LNCaP clone FGC (cell line): ENCODE measurements at regions not wholly inside any gene's neighbourhood (a gene's known extent, or its start where the extent isn't known, plus 50 kb on each side); places are given as distances from the start of the nearest gene placed in this dataset.
"Not testable (repeated sequence)": the region's sequence is repeated elsewhere in the genome, so short reads cannot be mapped to it uniquely, and the experiment has no call there.

ENCODE experiments used
- DNase-seq: peaks from one replicate; pipeline ENCODE4 v3.0.0-alpha.2; 2011; ENCODE audit warnings: low read depth
- H3K4me3 ChIP-seq: 2 replicates; pipeline ENCODE4 v1.5.1; 2011; ENCODE audit warnings: mild to moderate bottlenecking, low read depth, low read length, control low read depth
- CTCF ChIP-seq: IDR thresholded peaks from 2 replicates; pipeline ENCODE4 v1.5.1; 2012; ENCODE audit warnings: mild to moderate bottlenecking; ENCODE audit not compliant: control insufficient read depth, insufficient read depth; ENCODE audit errors: extremely low read depth

GRCh38 chr17:62206550-62206949 is 141.5 kb upstream of the MED13 start:
- H3K4me3 ChIP-seq: no peak overlapping the region
- DNase-seq: no peak
- no peak for TF ChIP-seq CTCF

GRCh38 chr17:62197156-62197555 is 132.1 kb upstream of the MED13 start:
- DNase-seq, H3K4me3 ChIP-seq: not testable (repeated sequence)

DNA sequence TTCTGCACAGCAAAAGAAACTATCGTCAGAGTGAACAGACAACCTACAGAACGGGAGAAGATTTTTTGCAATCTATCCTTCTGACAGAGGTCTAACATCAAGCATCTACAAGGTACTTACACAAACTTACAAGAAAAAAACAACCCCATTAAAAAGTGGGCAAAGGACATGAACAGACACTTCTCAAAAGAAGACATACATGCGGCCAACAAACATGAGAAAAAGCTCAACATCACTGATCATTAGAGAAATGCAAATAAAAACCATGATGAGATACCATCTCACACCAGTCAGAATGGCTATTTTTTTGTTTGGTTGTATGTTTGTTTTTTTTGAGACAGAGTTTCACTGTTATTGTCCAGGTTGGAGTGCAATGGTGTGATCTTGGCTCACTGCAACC is 131.5 kb upstream of the MED13 start:
- not testable (repeated sequence) for DNase-seq, H3K4me3 ChIP-seq

- H3K4me3 ChIP-seq: no peak overlapping the region
- TF ChIP-seq CTCF: no peak
- no peak for DNase-seq
These were observed 129.3 kb upstream of the MED13 start for GRCh38 chr17:62194401-62194800.

- DNase-seq: no peak
- H3K4me3 ChIP-seq: no peak overlapping the region
- no peak for TF ChIP-seq CTCF
These were observed 128.2 kb upstream of the MED13 start for GRCh38 chr17:62193249-62193648.

DNA sequence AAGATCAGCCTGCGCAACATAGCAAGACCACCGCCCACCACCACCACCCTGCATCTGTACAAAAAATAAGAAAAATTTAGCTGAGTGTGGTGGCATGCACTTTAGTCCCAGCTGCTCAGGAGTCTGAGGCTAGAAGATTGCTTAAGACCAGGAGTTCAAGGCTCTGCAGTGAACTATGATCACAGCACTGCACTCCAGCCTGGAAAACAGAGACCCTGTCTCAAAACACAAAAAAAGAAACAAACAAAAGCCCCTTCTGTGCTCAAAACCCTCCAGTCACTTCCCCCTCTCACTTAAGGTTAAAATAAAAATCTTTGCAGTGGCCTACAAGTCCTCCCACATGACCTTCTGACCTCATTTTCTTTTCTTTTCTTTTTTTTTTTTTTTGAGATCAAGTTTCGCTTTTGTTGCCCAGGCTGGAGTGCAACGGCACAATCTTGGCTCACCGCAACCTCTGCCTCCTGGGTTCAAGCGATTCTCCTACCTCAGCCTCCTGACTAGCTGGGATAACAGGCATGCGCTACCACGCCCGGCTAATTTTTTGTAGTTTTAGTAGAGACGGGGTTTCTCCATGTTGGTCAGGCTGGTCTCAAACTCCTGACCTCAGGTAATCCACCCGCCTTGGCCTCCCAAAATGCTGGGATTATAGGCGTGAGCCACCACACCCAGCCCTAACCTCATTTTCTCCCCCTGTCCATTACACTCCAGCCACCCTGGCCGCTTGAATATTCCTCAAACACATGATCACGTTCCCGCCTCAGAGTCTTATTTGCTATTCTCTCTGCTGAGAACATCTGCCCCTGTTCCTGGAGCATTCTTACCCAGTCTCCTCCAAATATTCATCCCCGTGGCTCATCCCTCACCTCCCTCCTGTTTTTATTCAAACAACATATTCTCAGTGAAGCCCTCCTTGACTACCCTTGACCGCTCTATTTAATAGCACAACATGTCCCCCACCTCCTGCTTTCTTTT is 126.6 kb upstream of the MED13 start:
- no peak for DNase-seq
- H3K4me3 ChIP-seq: no peak overlapping the region
- no peak for TF ChIP-seq CTCF

DNA sequence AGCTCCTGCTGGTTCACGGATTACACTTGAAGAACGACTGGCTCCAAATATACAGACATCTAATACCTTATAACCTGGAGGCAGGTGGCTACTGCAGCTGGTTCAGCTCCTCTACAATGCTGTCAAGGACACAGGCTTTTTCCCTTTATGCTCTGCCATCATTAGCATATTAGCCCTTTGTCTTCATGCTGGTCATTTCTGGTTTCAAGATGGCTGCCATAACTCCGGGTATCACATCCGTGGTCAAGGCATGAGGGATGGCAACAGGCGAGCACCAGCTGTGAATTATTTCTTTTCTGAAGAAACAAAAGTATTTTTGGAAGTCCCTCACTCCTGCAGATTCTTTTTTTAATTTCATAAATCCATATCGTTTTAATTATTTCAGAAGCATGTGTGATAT is 124.3 kb upstream of the MED13 start:
- DNase-seq: no peak
- no peak overlapping the region for H3K4me3 ChIP-seq
- TF ChIP-seq CTCF: no peak

DNA sequence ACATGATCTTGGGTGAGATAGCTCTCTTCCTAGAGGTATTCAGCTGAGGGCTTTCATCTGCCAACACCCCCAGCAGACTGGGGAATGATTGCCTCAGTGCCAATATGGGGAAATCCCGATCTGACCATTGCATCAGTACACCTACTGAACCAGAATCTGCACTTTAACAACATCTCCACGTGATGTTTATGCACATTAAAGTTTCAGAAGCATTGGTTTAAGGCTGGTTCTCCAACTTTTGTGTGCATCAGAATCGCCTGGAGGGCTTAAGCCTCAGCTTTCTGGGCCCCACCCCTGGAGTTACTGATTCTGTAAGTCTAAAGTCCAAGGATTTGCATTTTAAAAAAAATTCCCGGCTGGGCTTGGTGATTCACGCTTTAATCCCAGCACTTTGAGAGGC is 123.6 kb upstream of the MED13 start:
- H3K4me3 ChIP-seq: no peak overlapping the region
- no peak for DNase-seq
- no peak for TF ChIP-seq CTCF
